ENCODE measurements at regions not wholly inside any gene's neighbourhood (a gene's known extent, or its start where the extent isn't known, plus 50 kb on each side); places are given as distances from the start of the nearest gene placed in this dataset.

GRCh38 chr2:187266147-187266546 is 181.9 kb downstream of the CALCRL start:
- H3K9me3 Mint-ChIP-seq: peaks cover 0 to 2% (median 0%) of the 10 kb centered on the region in 7 donors

DNA sequence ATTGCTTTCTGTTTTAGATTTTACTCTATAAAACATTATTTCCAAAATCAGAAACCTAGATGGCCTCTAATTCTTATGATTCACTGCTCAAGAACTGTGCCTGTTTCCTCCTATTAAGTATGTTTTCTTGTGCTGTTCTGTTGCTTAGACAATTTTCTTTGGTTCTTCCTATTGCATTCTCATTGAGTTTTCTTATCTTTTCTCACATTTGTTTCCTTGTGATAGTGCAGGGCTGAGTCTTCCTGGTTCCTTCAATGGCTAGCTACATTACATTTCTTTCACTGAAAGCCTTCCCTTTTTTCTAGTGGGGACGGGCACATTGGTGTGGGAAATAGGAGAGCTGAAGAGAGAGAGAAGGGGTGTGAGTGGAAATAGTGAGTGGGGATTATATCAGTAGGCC is 183.4 kb downstream of the CALCRL start:
- no peak overlapping the region for H3K27ac Mint-ChIP-seq
- H3K4me1 Mint-ChIP-seq: no peaks in the 10 kb centered on the region
- no peaks in the 10 kb centered on the region for H3K36me3 Mint-ChIP-seq
- Histone ChIP-seq H2AFZ (ENCODE audit: insufficient read depth, low read depth, low read length, poor library complexity, severe bottlenecking) (no peak overlapping the region), H3K36me3 (replicated peaks in 1 of 2; ENCODE audit: control insufficient read depth in 1 of 2, insufficient read depth in 2 of 2, low read length in 2 of 2) (no peaks in the 10 kb centered on the region), H3K27me3 (ENCODE audit: control insufficient read depth in 2 of 2, insufficient read depth in 2 of 2, low read length in 2 of 2) (no peaks in the 10 kb centered on the region), H3K4me2 (replicated peaks; ENCODE audit: extremely low read depth, low read length, poor library complexity, severe bottlenecking) (no peak overlapping the region), H3K9ac (ENCODE audit: insufficient read depth, low read length, poor library complexity, severe bottlenecking) (no peak overlapping the region), H4K20me1 (ENCODE audit: insufficient read depth, low read length) (no peaks in the 10 kb centered on the region), H3K4me3 (replicated peaks in 1 of 3; ENCODE audit: low read depth in 2 of 3, low read length in 3 of 3) (no peak overlapping the region), H3K9me3 (replicated peaks in 1 of 2; ENCODE audit: control insufficient read depth in 1 of 2, insufficient read depth in 1 of 2, low read length in 2 of 2) (no peaks in the 10 kb centered on the region), H3K27ac (ENCODE audit: low read depth in 1 of 2, low read length in 2 of 2) (no peak overlapping the region), H3K79me2 (ENCODE audit: insufficient read depth, low read length) (no peaks in the 10 kb centered on the region), H3K4me1 (ENCODE audit: control insufficient read depth in 1 of 2, insufficient read depth in 2 of 2, low read length in 2 of 2) (no peaks in the 10 kb centered on the region)
- H3K4me3 Mint-ChIP-seq: no peak overlapping the region
- peaks cover 0 to 4% (median 0%) of the 10 kb centered on the region in 7 donors for H3K9me3 Mint-ChIP-seq
- no peak for TF ChIP-seq CTCF (IDR thresholded peaks at IDR 0.05)
- no CpG with 5 or more reads among the region's 1 CpG for WGBS (ENCODE audit: insufficient coverage)
- intact Hi-C loops (cut with micrococcal nuclease): no loop called here
- no peaks in the 10 kb centered on the region for H3K27me3 Mint-ChIP-seq (ENCODE audit: low read depth in 3 of 3)
- no peak for DNase-seq

More at GRCh38 chr2:187266147-187266546, 181.9 kb downstream of the CALCRL start:
- Histone ChIP-seq H4K20me1 (ENCODE audit: insufficient read depth, low read length) (no peaks in the 10 kb centered on the region), H3K79me2 (ENCODE audit: insufficient read depth, low read length) (no peaks in the 10 kb centered on the region), H3K36me3 (replicated peaks in 1 of 2; ENCODE audit: control insufficient read depth in 1 of 2, insufficient read depth in 2 of 2, low read length in 2 of 2) (no peaks in the 10 kb centered on the region), H3K9ac (ENCODE audit: insufficient read depth, low read length, poor library complexity, severe bottlenecking) (no peak overlapping the region), H2AFZ (ENCODE audit: insufficient read depth, low read depth, low read length, poor library complexity, severe bottlenecking) (no peak overlapping the region), H3K4me1 (ENCODE audit: control insufficient read depth in 1 of 2, insufficient read depth in 2 of 2, low read length in 2 of 2) (no peaks in the 10 kb centered on the region), H3K9me3 (replicated peaks in 1 of 2; ENCODE audit: control insufficient read depth in 1 of 2, insufficient read depth in 1 of 2, low read length in 2 of 2) (no peaks in the 10 kb centered on the region), H3K27me3 (ENCODE audit: control insufficient read depth in 2 of 2, insufficient read depth in 2 of 2, low read length in 2 of 2) (no peaks in the 10 kb centered on the region), H3K27ac (ENCODE audit: low read depth in 1 of 2, low read length in 2 of 2) (no peak overlapping the region), H3K4me3 (replicated peaks in 1 of 3; ENCODE audit: low read depth in 2 of 3, low read length in 3 of 3) (no peak overlapping the region), H3K4me2 (replicated peaks; ENCODE audit: extremely low read depth, low read length, poor library complexity, severe bottlenecking) (no peak overlapping the region)
- no peaks in the 10 kb centered on the region for H3K27me3 Mint-ChIP-seq (ENCODE audit: low read depth in 3 of 3)
- TF ChIP-seq CTCF (IDR thresholded peaks at IDR 0.05): no peak
- no peak for DNase-seq
- H3K36me3 Mint-ChIP-seq: no peaks in the 10 kb centered on the region
- no peak overlapping the region for H3K27ac Mint-ChIP-seq
- H3K4me3 Mint-ChIP-seq: no peak overlapping the region
- WGBS (ENCODE audit: insufficient coverage): no CpG with 5 or more reads among the region's 2 CpGs
- intact Hi-C loops (cut with micrococcal nuclease): no loop called here
- H3K4me1 Mint-ChIP-seq: no peaks in the 10 kb centered on the region
